Bronchial epithelial cell (primary cell): ENCODE measurements at regions not wholly inside any gene's neighbourhood (a gene's known extent, or its start where the extent isn't known, plus 50 kb on each side); places are given as distances from the start of the nearest gene placed in this dataset.

Source experiments
- DNase-seq: peaks from one replicate; pipeline ENCODE4 v3.0.0-alpha.2; 2010; ENCODE audit warnings: low read depth
- FAIRE-seq: peaks from 2 replicates; lab custom pipeline; 2011; peaks lifted over from hg19 to GRCh38; lab: Jason Lieb, UNC
- H3K27me3 ChIP-seq: 2 replicates; pipeline ENCODE4 v1.5.1; 2011; ENCODE audit warnings: low read length; ENCODE audit not compliant: control insufficient read depth, insufficient read depth
- H3K36me3 ChIP-seq: 2 replicates; pipeline ENCODE4 v1.5.1; 2011; ENCODE audit warnings: low read length; ENCODE audit not compliant: control insufficient read depth, insufficient read depth
- H3K4me3 ChIP-seq: 2 replicates; pipeline ENCODE4 v1.5.1; 2011; ENCODE audit warnings: mild to moderate bottlenecking, low read depth, low read length, control low read depth
- TF ChIP-seq, protein P1 (sequence below): IDR thresholded peaks from 2 replicates; pipeline ENCODE4 v1.5.1; 2011; ENCODE audit warnings: mild to moderate bottlenecking, moderate library complexity, low read length, control low read depth, inconsistent platforms; ENCODE audit not compliant: insufficient read depth, severe bottlenecking

DNA sequence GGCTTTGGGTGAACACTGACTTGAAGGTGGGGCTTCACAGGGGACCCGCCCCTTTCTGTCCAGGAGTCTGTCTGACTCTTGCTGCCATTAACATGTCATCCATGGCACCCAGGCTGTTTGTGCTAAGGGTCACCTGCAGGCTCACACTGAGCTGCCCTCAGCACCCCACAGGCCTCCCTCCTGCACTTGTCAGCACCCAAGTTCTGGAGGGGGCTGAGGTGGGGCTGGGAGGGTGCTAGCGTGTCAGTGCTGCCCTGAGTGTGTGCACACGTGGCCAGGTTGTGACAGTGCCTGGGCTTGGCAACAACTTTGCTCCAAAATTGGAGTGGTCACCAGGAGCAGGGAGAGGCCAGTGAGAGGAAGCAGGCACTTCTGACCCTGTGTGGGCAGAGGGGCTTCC is 963.2 kb downstream of the TRHDE start:
- TF ChIP-seq, protein P1, sequence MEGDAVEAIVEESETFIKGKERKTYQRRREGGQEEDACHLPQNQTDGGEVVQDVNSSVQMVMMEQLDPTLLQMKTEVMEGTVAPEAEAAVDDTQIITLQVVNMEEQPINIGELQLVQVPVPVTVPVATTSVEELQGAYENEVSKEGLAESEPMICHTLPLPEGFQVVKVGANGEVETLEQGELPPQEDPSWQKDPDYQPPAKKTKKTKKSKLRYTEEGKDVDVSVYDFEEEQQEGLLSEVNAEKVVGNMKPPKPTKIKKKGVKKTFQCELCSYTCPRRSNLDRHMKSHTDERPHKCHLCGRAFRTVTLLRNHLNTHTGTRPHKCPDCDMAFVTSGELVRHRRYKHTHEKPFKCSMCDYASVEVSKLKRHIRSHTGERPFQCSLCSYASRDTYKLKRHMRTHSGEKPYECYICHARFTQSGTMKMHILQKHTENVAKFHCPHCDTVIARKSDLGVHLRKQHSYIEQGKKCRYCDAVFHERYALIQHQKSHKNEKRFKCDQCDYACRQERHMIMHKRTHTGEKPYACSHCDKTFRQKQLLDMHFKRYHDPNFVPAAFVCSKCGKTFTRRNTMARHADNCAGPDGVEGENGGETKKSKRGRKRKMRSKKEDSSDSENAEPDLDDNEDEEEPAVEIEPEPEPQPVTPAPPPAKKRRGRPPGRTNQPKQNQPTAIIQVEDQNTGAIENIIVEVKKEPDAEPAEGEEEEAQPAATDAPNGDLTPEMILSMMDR, result no peak
- FAIRE-seq, result no peak

DNA sequence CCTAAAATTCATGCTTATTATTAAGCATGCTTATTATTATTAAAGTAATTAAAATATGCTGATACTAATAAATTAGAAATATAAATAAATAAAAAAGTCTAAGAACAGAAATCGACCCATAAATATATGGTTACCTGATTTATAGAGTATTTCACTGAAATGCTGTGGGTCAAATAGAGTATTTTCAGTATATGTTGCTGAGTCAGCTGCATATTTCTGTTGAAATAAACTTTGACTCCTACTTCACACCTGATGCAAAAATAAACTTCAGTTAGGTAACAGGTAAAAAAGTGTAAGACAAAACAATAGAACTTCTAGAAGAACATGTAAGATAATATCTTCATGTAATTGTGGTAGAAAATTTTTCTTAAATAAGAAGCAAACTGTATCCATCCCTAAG is 967.9 kb downstream of the TRHDE start:
- no peaks in the 10 kb centered on the region for H3K36me3 ChIP-seq
- FAIRE-seq (no peak), DNase-seq (no peak)
- TF ChIP-seq, protein P1, result no peak
- H3K27me3 ChIP-seq, result no peaks in the 10 kb centered on the region
- H3K4me3 ChIP-seq, result no peak overlapping the region

More for the DNA sequence above, 963.2 kb downstream of the TRHDE start:
- Histone ChIP-seq H3K36me3 (no peaks in the 10 kb centered on the region), H3K27me3 (no peaks in the 10 kb centered on the region), H3K4me3 (no peak overlapping the region)
- DNase-seq, result no peak

DNA sequence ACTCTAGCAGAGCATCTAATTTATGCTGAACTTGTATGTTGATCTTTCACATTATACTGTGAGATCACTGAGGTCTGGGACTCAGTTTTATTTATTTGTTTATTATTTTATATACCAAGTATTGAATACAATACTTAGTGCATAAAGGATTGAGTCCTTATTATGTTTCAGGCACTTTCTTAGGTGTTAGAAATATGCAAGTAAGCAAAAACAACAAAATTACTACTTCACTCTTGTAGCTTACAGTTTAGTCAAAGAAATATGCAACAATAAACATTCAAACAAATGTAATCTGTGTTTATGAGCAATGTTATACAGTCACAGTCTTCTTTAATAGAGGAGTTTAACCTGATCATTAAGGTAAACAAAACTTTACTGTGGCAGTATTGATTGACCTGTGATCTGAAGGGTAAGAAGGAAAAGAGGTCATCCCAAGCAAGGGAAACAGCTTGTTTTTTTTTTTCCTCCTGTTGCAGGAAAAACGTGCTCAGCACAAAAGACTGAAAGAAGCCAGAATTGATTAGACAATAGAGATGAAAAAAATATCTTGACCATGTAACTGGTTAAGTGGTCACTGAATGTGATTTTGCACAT is 990.7 kb downstream of the TRHDE start:
- FAIRE-seq, result no peak
- TF ChIP-seq, protein P1, result no peak
- Histone ChIP-seq H3K4me3 (no peak overlapping the region), H3K36me3 (no peaks in the 10 kb centered on the region), H3K27me3 (no peaks in the 10 kb centered on the region)
- no peak for DNase-seq

DNA sequence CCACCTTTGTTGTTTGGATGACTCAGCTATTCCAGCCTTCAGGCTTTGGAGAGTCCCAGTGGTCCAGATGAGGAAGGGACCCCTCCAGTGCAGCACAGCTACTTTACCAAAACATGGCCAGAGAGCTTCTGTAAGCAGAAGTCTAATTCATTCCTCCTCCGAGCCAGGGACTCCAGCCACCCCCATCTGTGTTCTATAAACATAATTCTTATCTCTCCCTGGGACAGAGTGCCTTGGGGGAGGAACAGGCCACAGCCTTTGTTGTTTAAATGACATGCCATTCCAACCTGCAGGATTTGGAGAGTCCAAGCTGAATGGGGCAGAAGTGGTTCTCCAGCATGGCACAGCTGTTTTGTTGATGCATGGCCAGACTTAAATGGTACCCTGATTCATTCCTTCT is 994.0 kb downstream of the TRHDE start:
- FAIRE-seq (no peak), DNase-seq (no peak)
- Histone ChIP-seq H3K27me3 (no peaks in the 10 kb centered on the region), H3K36me3 (no peaks in the 10 kb centered on the region), H3K4me3 (no peak overlapping the region)
- TF ChIP-seq, protein P1, result no peak

DNA sequence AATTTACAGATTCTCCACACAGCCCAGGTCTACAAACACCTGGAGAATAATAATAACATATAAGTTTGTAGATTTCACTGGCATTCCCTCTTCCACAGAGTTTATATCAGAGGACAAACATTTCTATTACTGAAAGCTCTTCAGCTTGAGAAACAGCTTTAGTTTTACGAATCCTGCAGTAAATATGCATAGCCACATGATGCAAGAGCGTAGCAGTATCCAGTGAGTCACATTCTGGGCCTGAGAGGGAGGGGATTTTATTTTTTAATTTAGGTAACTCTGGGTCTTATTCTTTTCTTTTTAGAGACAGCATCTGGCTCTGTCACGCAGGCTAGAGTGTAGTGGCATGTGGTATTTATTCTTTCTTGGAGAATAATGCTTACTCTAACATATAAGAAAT is 1002.8 kb downstream of the TRHDE start:
- Histone ChIP-seq H3K36me3 (no peaks in the 10 kb centered on the region), H3K4me3 (no peak overlapping the region), H3K27me3 (no peaks in the 10 kb centered on the region)
- FAIRE-seq, result no peak
- DNase-seq, result peak; percentile 1
- TF ChIP-seq, protein P1, result no peak

DNA sequence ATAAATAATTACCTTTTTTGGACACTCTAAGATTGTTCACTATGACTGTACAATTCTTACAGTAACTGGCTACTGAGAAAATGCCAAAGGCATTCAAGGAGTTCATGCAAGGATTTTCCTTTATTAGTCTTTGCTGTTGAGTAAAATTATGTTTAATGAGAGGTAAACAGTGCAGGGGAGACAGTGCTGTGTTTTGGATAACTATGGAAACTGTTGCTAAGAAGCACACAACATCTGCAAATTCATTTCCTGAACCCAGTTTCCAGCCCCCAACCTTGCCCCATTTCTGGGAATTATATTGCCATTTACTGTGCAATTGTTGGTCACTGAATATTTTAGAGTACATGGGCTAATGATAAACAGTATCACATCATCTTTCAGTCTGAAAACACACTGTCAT is 1005.8 kb downstream of the TRHDE start:
- DNase-seq (no peak), FAIRE-seq (no peak)
- Histone ChIP-seq H3K27me3 (no peaks in the 10 kb centered on the region), H3K4me3 (no peak overlapping the region), H3K36me3 (no peaks in the 10 kb centered on the region)
- TF ChIP-seq, protein P1, result no peak
